ENCODE measurements at regions not wholly inside any gene's neighbourhood (a gene's known extent, or its start where the extent isn't known, plus 50 kb on each side); places are given as distances from the start of the nearest gene placed in this dataset.

- Mint-ChIP-seq H3K9me3 (peaks cover 22% of the 10 kb centered on the region), H3K4me1 (peaks cover 18% of the 10 kb centered on the region), H3K36me3 (ENCODE audit: low read depth) (no peaks in the 10 kb centered on the region), H3K27ac (no peak overlapping the region), H3K27me3 (peaks cover 10% of the 10 kb centered on the region), H3K4me3 (no peak overlapping the region)
- POLR2A ChIA-PET: no interaction called here
- CTCF ChIA-PET: interaction anchor here (0.8 to 2.1 kb wide), 2 partner anchors 476 to 609 kb away, joined by 3 to 7 read pairs; no protein-coding TSS in a partner anchor
- DNase-seq (no peak), ATAC-seq (ENCODE audit: low read depth) (no peak)
- intact Hi-C loops (cut with micrococcal nuclease): loop anchor here (1.0 to 5.0 kb wide), 2 partner anchors 475 to 607 kb away; no protein-coding TSS in a partner anchor
- TF ChIP-seq CTCF (IDR thresholded peaks at IDR 0.05): no peak
These were observed 253.1 kb upstream of the PELI2 start for GRCh38 chr14:55864890-55865655.

GRCh38 chr14:55867311-55867710 is 250.9 kb upstream of the PELI2 start:
- ATAC-seq (ENCODE audit: low read depth) (no peak), DNase-seq (no peak)
- H3K27me3 Mint-ChIP-seq: peaks cover 8% of the 10 kb centered on the region
- intact Hi-C loops (cut with micrococcal nuclease): no loop called here
- TF ChIP-seq CTCF (IDR thresholded peaks at IDR 0.05): no peak
- no peaks in the 10 kb centered on the region for H3K36me3 Mint-ChIP-seq (ENCODE audit: low read depth)
- no peak overlapping the region for H3K27ac Mint-ChIP-seq
- peaks cover 18% of the 10 kb centered on the region for H3K4me1 Mint-ChIP-seq
- POLR2A ChIA-PET: no interaction called here
- H3K4me3 Mint-ChIP-seq: no peak overlapping the region
- H3K9me3 Mint-ChIP-seq: peaks cover 16% of the 10 kb centered on the region
- CTCF ChIA-PET: no interaction called here

- Mint-ChIP-seq H3K9me3 (peaks cover 16% of the 10 kb centered on the region), H3K4me3 (no peak overlapping the region), H3K27me3 (peaks cover 12% of the 10 kb centered on the region), H3K36me3 (ENCODE audit: low read depth) (no peaks in the 10 kb centered on the region), H3K4me1 (peaks cover 18% of the 10 kb centered on the region), H3K27ac (no peak overlapping the region)
- ChIA-PET POLR2A (no interaction called here), CTCF (no interaction called here)
- DNase-seq: no peak
- intact Hi-C loops (cut with micrococcal nuclease): no loop called here
- TF ChIP-seq CTCF (IDR thresholded peaks at IDR 0.05): no peak
- ATAC-seq (ENCODE audit: low read depth): no peak
These were observed 250.5 kb upstream of the PELI2 start for GRCh38 chr14:55867719-55868118.

GRCh38 chr14:55869397-55870049 is 248.7 kb upstream of the PELI2 start:
- Mint-ChIP-seq H3K36me3 (ENCODE audit: low read depth) (no peaks in the 10 kb centered on the region), H3K27me3 (peaks cover 12% of the 10 kb centered on the region), H3K9me3 (peaks cover 6% of the 10 kb centered on the region), H3K27ac (no peak overlapping the region), H3K4me1 (peaks cover 18% of the 10 kb centered on the region), H3K4me3 (no peak overlapping the region)
- no peak for DNase-seq
- ATAC-seq (ENCODE audit: low read depth): no peak
- TF ChIP-seq CTCF (IDR thresholded peaks at IDR 0.05): no peak
- intact Hi-C loops (cut with micrococcal nuclease): no loop called here
- ChIA-PET POLR2A (no interaction called here), CTCF (no interaction called here)

- no peak for TF ChIP-seq CTCF (IDR thresholded peaks at IDR 0.05)
- Mint-ChIP-seq H3K36me3 (ENCODE audit: low read depth) (no peaks in the 10 kb centered on the region), H3K27ac (no peak overlapping the region), H3K4me1 (no peaks in the 10 kb centered on the region), H3K27me3 (peaks cover 17% of the 10 kb centered on the region), H3K4me3 (no peak overlapping the region), H3K9me3 (peaks cover 4% of the 10 kb centered on the region)
- DNase-seq (no peak), ATAC-seq (ENCODE audit: low read depth) (no peak)
- intact Hi-C loops (cut with micrococcal nuclease): no loop called here
- POLR2A ChIA-PET: no interaction called here
- CTCF ChIA-PET: no interaction called here
These were observed 245.0 kb upstream of the PELI2 start for GRCh38 chr14:55873169-55873568.

All from activated B cell treated with CpG ODN at 0.5 μM for 24 hours (primary cell).